Glutamatergic neuron (in vitro differentiated cells): ENCODE measurements at regions not wholly inside any gene's neighbourhood (a gene's known extent, or its start where the extent isn't known, plus 50 kb on each side); places are given as distances from the start of the nearest gene placed in this dataset.

Source experiments
- DNase-seq: peaks from one replicate; pipeline ENCODE4 v3.0.0; 2022
- H3K27ac Mint-ChIP-seq: one replicate; pipeline ENCODE4 v1.8.0; 2020; ENCODE audit warnings: mild to moderate bottlenecking, mixed read lengths, inconsistent platforms; ENCODE audit not compliant: unreplicated experiment
- H3K27me3 Mint-ChIP-seq: one replicate; pipeline ENCODE4 v1.8.0; 2020; ENCODE audit warnings: mild to moderate bottlenecking, moderate library complexity, mixed read lengths, inconsistent platforms; ENCODE audit not compliant: unreplicated experiment
- H3K36me3 Mint-ChIP-seq: one replicate; pipeline ENCODE4 v1.8.0; 2020; ENCODE audit warnings: mild to moderate bottlenecking, mixed read lengths, inconsistent platforms; ENCODE audit not compliant: unreplicated experiment
- H3K4me1 Mint-ChIP-seq: one replicate; pipeline ENCODE4 v1.8.0; 2020; ENCODE audit warnings: mild to moderate bottlenecking, low read depth, mixed read lengths, inconsistent platforms; ENCODE audit not compliant: unreplicated experiment
- H3K4me3 Mint-ChIP-seq: one replicate; pipeline ENCODE4 v1.8.0; 2020; ENCODE audit warnings: mild to moderate bottlenecking, mixed read lengths, inconsistent platforms; ENCODE audit not compliant: unreplicated experiment
- H3K9me3 Mint-ChIP-seq: one replicate; pipeline ENCODE4 v1.8.0; 2020; ENCODE audit warnings: mild to moderate bottlenecking, moderate library complexity, mixed read lengths, inconsistent platforms; ENCODE audit not compliant: unreplicated experiment
- TF ChIP-seq, protein P1 (sequence below): fragments of 200-600 bp; sonication (generic); IDR thresholded peaks from one replicate; pipeline ENCODE4 v1.5.0; 2021; ENCODE audit not compliant: partially characterized antibody, unreplicated experiment

DNA sequence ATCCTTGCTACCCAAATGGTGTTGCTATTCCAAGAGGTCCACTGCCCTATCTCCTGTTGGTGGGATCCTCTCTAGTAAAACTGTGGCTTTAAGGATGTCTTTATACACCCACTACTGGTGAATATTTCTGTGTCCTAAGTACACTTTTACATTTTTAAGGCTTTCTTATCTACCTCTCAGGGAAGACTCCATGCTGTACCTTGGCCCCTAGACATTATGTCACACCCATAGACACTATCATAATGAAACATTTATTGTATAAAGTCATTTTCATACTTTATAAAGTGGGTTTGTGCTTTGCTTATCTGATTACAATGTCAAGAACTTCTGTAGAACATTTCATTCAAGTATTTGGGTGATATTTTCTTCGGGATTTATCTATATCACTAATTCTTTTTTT, 270.3 kb upstream of the SNX7 start:
- no peaks in the 10 kb centered on the region for H3K27me3 Mint-ChIP-seq
- H3K9me3 Mint-ChIP-seq, result no peaks in the 10 kb centered on the region
- no peak for DNase-seq
- no peaks in the 10 kb centered on the region for H3K4me1 Mint-ChIP-seq
- TF ChIP-seq, protein P1, sequence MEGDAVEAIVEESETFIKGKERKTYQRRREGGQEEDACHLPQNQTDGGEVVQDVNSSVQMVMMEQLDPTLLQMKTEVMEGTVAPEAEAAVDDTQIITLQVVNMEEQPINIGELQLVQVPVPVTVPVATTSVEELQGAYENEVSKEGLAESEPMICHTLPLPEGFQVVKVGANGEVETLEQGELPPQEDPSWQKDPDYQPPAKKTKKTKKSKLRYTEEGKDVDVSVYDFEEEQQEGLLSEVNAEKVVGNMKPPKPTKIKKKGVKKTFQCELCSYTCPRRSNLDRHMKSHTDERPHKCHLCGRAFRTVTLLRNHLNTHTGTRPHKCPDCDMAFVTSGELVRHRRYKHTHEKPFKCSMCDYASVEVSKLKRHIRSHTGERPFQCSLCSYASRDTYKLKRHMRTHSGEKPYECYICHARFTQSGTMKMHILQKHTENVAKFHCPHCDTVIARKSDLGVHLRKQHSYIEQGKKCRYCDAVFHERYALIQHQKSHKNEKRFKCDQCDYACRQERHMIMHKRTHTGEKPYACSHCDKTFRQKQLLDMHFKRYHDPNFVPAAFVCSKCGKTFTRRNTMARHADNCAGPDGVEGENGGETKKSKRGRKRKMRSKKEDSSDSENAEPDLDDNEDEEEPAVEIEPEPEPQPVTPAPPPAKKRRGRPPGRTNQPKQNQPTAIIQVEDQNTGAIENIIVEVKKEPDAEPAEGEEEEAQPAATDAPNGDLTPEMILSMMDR, result no peak
- no peak overlapping the region for H3K27ac Mint-ChIP-seq
- H3K36me3 Mint-ChIP-seq, result no peaks in the 10 kb centered on the region
- H3K4me3 Mint-ChIP-seq, result no peak overlapping the region

DNA sequence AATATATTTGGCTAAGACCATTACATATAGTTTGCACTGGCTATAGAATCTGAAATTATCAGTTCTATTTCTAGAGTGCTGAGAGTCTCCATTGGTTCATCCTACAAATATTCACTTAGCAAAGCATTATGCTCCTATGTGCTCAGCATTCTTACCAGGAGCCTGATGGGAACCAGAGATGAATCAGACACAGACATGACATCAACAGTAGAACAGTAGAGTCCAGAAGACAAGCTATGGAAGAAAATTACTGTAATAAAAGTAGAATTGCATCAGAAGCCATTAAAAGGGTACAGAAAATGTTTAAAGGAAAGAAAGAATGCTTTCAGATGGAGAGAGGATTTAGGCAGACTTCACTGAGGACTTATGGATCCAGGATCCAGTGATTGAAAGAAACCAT, 271.7 kb upstream of the SNX7 start:
- Mint-ChIP-seq H3K36me3 (no peaks in the 10 kb centered on the region), H3K27ac (no peak overlapping the region), H3K9me3 (no peaks in the 10 kb centered on the region), H3K27me3 (no peaks in the 10 kb centered on the region), H3K4me3 (no peak overlapping the region), H3K4me1 (peaks cover under 1% of the 10 kb centered on the region)
- no peak for DNase-seq
- TF ChIP-seq, protein P1, result no peak

DNA sequence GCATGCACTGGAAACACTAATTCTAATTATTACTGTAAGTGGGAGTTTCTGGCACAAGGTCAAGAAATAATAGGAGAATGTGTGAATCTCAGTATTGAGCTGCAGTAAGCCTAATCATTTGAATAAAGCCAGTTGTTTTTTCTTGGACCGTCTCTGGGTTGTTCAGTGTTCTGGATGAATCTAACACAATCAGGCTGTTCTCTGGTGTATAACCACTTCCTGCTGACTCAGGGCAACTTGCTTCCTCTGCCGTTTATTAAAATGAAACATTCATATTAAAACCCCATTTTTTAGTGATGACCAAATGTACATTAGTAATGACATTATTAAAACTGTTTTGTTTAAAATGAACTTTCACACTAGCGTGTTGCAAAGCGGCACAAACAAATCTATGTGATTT, 273.1 kb upstream of the SNX7 start:
- no peaks in the 10 kb centered on the region for H3K27me3 Mint-ChIP-seq
- no peak for DNase-seq
- no peaks in the 10 kb centered on the region for H3K36me3 Mint-ChIP-seq
- H3K4me1 Mint-ChIP-seq, result peaks cover 2% of the 10 kb centered on the region
- TF ChIP-seq, protein P1, result no peak
- no peak overlapping the region for H3K27ac Mint-ChIP-seq
- no peaks in the 10 kb centered on the region for H3K9me3 Mint-ChIP-seq
- no peak overlapping the region for H3K4me3 Mint-ChIP-seq

DNA sequence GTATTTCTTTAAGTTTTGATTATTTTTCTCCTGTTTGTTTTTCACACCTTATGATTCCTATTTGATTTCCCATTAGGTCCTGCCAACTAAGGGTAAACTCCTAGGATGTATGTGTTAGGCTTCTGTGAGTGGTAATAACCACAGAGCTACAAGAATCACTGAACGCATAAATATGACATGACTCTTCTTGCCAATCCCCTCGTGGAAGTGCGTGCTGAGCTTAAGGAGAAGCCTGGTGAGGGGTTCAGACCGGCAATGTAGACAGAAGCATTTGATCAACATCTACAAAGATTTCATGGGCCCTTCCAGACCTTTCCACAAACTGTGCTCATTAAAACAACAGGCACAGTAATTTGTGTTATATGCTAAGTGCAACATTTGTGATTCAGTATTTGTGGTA, 273.8 kb upstream of the SNX7 start:
- Mint-ChIP-seq H3K4me1 (peaks cover 2% of the 10 kb centered on the region), H3K27me3 (no peaks in the 10 kb centered on the region), H3K9me3 (no peaks in the 10 kb centered on the region), H3K4me3 (no peak overlapping the region), H3K27ac (no peak overlapping the region), H3K36me3 (no peaks in the 10 kb centered on the region)
- TF ChIP-seq, protein P1, result no peak
- no peak for DNase-seq

DNA sequence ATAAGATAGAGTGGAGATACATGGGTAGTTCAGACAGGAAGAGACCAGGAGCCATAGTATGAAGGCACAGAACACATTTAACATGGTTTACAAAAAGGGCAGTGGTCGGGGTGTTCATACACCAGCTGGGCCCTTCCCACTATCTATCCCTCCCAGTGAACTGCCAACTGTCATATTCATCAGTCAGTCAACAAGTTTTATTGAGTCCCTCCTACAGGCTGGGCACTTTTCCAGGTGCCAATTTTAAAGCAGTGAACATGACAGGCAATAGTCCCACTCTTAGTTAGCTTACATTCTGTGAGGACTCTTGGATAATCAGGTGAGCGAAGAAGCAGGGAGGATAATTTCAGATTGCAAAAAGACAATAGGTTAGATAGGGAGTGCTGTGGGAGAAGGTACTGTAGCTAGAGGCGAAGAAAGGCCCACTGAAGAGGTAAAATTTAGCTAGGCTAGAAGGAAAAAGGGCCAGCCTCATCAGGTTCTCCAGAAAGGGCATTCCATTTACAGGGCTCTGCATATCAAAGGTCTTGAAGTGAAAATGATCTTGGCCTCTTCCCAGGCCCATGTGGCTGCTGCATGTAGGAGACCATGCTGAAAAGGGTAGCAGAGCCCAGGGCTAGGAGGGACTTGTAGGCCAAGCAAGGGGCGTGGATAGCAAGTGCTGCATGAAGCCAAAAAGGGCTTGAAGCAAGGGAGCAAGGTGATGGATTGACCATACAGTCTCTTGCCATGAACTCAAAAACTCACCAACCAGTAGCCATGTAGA, 274.7 kb upstream of the SNX7 start:
- no peak for DNase-seq
- H3K27ac Mint-ChIP-seq, result no peak overlapping the region
- no peaks in the 10 kb centered on the region for H3K27me3 Mint-ChIP-seq
- H3K9me3 Mint-ChIP-seq, result no peaks in the 10 kb centered on the region
- H3K36me3 Mint-ChIP-seq, result no peaks in the 10 kb centered on the region
- no peak overlapping the region for H3K4me3 Mint-ChIP-seq
- peaks cover 2% of the 10 kb centered on the region for H3K4me1 Mint-ChIP-seq
- TF ChIP-seq, protein P1, result no peak
